ENCODE measurements at regions not wholly inside any gene's neighbourhood (a gene's known extent, or its start where the extent isn't known, plus 50 kb on each side); places are given as distances from the start of the nearest gene placed in this dataset.

GRCh38 chr2:181138816-181139215 lies 158.4 kb downstream of the UBE2E3 start:
- H3K4me1 ChIP-seq (ENCODE audit: insufficient read depth), result no peaks in the 10 kb centered on the region
- no peak for DNase-seq (ENCODE audit: extremely low spot score)
- no peak overlapping the region for H3K27ac ChIP-seq (ENCODE audit: low read depth)
- H3K4me3 ChIP-seq (ENCODE audit: low read depth, low read length), result no peak overlapping the region
- WGBS, result 71% methylated on average over 3 of the region's 3 CpGs
- H3K36me3 ChIP-seq (ENCODE audit: insufficient read depth), result no peaks in the 10 kb centered on the region

GRCh38 chr2:181139831-181140230 lies 159.4 kb downstream of the UBE2E3 start:
- no peak for DNase-seq (ENCODE audit: extremely low spot score)
- no peak overlapping the region for H3K4me3 ChIP-seq (ENCODE audit: low read depth, low read length)
- 63% methylated on average over 2 of the region's 2 CpGs for WGBS
- no peak overlapping the region for H3K27ac ChIP-seq (ENCODE audit: low read depth)
- no peaks in the 10 kb centered on the region for H3K36me3 ChIP-seq (ENCODE audit: insufficient read depth)
- no peaks in the 10 kb centered on the region for H3K4me1 ChIP-seq (ENCODE audit: insufficient read depth)

- no peak for DNase-seq (ENCODE audit: extremely low spot score)
- Histone ChIP-seq H3K4me1 (ENCODE audit: insufficient read depth) (no peaks in the 10 kb centered on the region), H3K27ac (ENCODE audit: low read depth) (no peak overlapping the region), H3K4me3 (ENCODE audit: low read depth, low read length) (no peak overlapping the region), H3K36me3 (ENCODE audit: insufficient read depth) (no peaks in the 10 kb centered on the region)
- 59% methylated on average over 1 of the region's 1 CpG for WGBS
Measured at GRCh38 chr2:181140414-181140813, 160.0 kb downstream of the UBE2E3 start.

DNA sequence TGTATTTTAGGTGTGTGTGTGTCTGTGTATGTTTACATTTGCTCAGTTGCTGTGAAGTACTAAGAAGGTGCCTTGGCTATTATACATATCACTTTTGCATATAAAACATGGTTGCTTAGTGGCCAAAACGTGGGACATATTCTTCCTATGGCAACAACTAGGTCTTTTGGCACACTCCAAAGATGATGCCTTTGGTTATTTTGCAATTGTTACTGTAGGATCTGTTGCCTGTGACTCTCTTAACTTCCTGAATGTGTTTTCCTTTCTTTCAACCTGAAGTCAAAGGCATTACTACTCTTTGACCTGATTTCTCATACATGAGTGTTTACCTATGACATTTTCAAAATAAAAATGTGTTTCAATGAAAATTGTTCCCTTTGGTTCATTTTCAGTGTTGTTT lies 160.5 kb downstream of the UBE2E3 start:
- Histone ChIP-seq H3K27ac (ENCODE audit: low read depth) (no peak overlapping the region), H3K4me3 (ENCODE audit: low read depth, low read length) (no peak overlapping the region), H3K4me1 (ENCODE audit: insufficient read depth) (no peaks in the 10 kb centered on the region), H3K36me3 (ENCODE audit: insufficient read depth) (no peaks in the 10 kb centered on the region)
- DNase-seq (ENCODE audit: extremely low spot score), result no peak
- WGBS, result 70% methylated on average over 1 of the region's 1 CpG

- DNase-seq (ENCODE audit: extremely low spot score), result no peak
- H3K36me3 ChIP-seq (ENCODE audit: insufficient read depth), result no peaks in the 10 kb centered on the region
- WGBS, result 91% methylated on average over 2 of the region's 2 CpGs
- H3K4me3 ChIP-seq (ENCODE audit: low read depth, low read length), result no peak overlapping the region
- H3K4me1 ChIP-seq (ENCODE audit: insufficient read depth), result no peaks in the 10 kb centered on the region
- H3K27ac ChIP-seq (ENCODE audit: low read depth), result no peak overlapping the region
Measured at GRCh38 chr2:181141676-181142075, 161.3 kb downstream of the UBE2E3 start.

- Histone ChIP-seq H3K36me3 (ENCODE audit: insufficient read depth) (no peaks in the 10 kb centered on the region), H3K4me3 (ENCODE audit: low read depth, low read length) (no peak overlapping the region), H3K27ac (ENCODE audit: low read depth) (no peak overlapping the region), H3K4me1 (ENCODE audit: insufficient read depth) (no peaks in the 10 kb centered on the region)
- 82% methylated on average over 4 of the region's 4 CpGs for WGBS
- DNase-seq (ENCODE audit: extremely low spot score), result no peak
Measured at GRCh38 chr2:181142514-181142913, 162.1 kb downstream of the UBE2E3 start.

DNA sequence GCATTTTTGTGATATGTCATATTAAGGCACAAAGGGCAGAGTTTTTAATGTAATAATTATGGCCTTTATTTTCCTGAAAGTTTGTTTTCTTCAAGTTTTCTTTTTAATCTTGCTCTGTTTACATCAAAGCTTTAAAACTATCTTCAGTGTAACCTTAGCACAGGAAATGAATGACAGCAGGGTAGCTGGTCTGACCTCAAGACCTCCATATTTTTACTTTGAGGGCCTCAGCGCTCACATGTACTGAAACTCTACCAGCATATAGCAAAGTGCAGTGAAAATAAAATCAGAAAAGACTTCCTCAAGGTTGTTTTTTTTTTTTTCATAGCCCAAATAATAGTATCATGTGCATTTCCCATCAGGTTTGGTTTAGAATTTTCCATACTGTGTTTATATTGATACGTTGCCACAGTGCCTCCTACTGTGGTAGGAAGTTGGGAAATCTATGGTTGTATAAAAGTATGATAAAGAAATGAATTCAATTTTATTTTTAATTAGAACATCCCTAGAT lies 163.4 kb downstream of the UBE2E3 start:
- H3K27ac ChIP-seq (ENCODE audit: low read depth), result no peak overlapping the region
- 87% methylated on average over 2 of the region's 2 CpGs for WGBS
- H3K4me1 ChIP-seq (ENCODE audit: insufficient read depth), result no peaks in the 10 kb centered on the region
- no peak for DNase-seq (ENCODE audit: extremely low spot score)
- H3K4me3 ChIP-seq (ENCODE audit: low read depth, low read length), result no peak overlapping the region
- H3K36me3 ChIP-seq (ENCODE audit: insufficient read depth), result no peaks in the 10 kb centered on the region

GRCh38 chr2:181145645-181146044 lies 165.2 kb downstream of the UBE2E3 start:
- Histone ChIP-seq H3K4me1 (ENCODE audit: insufficient read depth) (no peaks in the 10 kb centered on the region), H3K27ac (ENCODE audit: low read depth) (no peak overlapping the region), H3K4me3 (ENCODE audit: low read depth, low read length) (no peak overlapping the region), H3K36me3 (ENCODE audit: insufficient read depth) (no peaks in the 10 kb centered on the region)
- 97% methylated on average over 22 of the region's 22 CpGs for WGBS
- DNase-seq (ENCODE audit: extremely low spot score), result no peak

GRCh38 chr2:181146171-181146570 lies 165.8 kb downstream of the UBE2E3 start:
- 96% methylated on average over 2 of the region's 2 CpGs for WGBS
- Histone ChIP-seq H3K4me1 (ENCODE audit: insufficient read depth) (no peaks in the 10 kb centered on the region), H3K36me3 (ENCODE audit: insufficient read depth) (no peaks in the 10 kb centered on the region), H3K4me3 (ENCODE audit: low read depth, low read length) (no peak overlapping the region), H3K27ac (ENCODE audit: low read depth) (no peak overlapping the region)
- no peak for DNase-seq (ENCODE audit: extremely low spot score)

- H3K27ac ChIP-seq (ENCODE audit: low read depth), result no peak overlapping the region
- no peak for DNase-seq (ENCODE audit: extremely low spot score)
- no peaks in the 10 kb centered on the region for H3K4me1 ChIP-seq (ENCODE audit: insufficient read depth)
- WGBS, result 75% methylated on average over 2 of the region's 2 CpGs
- no peaks in the 10 kb centered on the region for H3K36me3 ChIP-seq (ENCODE audit: insufficient read depth)
- H3K4me3 ChIP-seq (ENCODE audit: low read depth, low read length), result no peak overlapping the region
Measured at GRCh38 chr2:181149056-181149455, 168.7 kb downstream of the UBE2E3 start.

DNA sequence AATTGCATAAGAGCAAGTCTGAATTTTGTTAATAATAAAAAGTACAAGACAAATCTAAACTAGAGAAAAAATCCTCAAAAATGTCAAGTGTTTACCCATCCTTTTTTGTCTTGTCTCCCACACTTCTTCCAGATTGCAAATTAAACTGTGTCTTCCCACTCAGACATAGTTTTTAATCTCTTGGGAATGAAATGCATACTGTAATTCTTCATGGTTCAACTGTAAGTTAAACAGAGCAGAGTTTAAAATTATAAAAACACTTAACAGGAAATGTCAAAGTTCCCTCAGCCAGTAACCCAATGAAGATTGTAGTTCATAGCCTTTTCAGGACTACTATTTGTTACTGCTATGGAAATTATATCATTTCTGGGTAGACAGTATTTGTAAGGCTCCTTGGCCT lies 171.8 kb downstream of the UBE2E3 start:
- H3K36me3 ChIP-seq (ENCODE audit: insufficient read depth), result no peaks in the 10 kb centered on the region
- no peak overlapping the region for H3K4me3 ChIP-seq (ENCODE audit: low read depth, low read length)
- DNase-seq (ENCODE audit: extremely low spot score), result no peak
- H3K4me1 ChIP-seq (ENCODE audit: insufficient read depth), result no peaks in the 10 kb centered on the region
- no peak overlapping the region for H3K27ac ChIP-seq (ENCODE audit: low read depth)

DNA sequence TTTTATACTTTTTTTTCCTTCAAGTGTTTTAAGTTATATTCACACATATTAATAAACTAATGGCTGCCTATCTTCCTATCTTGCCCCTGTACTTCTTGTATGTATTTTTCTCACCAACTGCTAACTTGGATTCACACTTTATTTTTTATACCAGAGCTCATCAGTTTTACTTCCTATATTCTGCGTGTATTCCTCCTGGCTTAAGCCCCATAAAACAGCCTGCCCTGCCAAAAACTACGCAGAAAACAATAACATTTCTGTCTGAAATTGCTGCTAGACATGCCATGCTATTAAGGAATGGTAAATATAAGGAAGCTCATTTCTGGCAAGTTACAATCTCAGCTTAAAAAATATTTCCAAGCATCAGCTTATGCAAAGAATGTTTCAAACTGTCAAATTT lies 172.3 kb downstream of the UBE2E3 start:
- WGBS, result 18% methylated on average over 2 of the region's 2 CpGs
- DNase-seq (ENCODE audit: extremely low spot score), result no peak
- Histone ChIP-seq H3K4me3 (ENCODE audit: low read depth, low read length) (no peak overlapping the region), H3K36me3 (ENCODE audit: insufficient read depth) (no peaks in the 10 kb centered on the region), H3K27ac (ENCODE audit: low read depth) (no peak overlapping the region), H3K4me1 (ENCODE audit: insufficient read depth) (no peaks in the 10 kb centered on the region)

- DNase-seq (ENCODE audit: extremely low spot score), result no peak
- no peaks in the 10 kb centered on the region for H3K4me1 ChIP-seq (ENCODE audit: insufficient read depth)
- no peak overlapping the region for H3K27ac ChIP-seq (ENCODE audit: low read depth)
- WGBS, result 60% methylated on average over 1 of the region's 1 CpG
- H3K36me3 ChIP-seq (ENCODE audit: insufficient read depth), result no peaks in the 10 kb centered on the region
- H3K4me3 ChIP-seq (ENCODE audit: low read depth, low read length), result no peak overlapping the region
Measured at GRCh38 chr2:181153886-181154285, 173.5 kb downstream of the UBE2E3 start.

GRCh38 chr2:181157326-181157725 lies 176.9 kb downstream of the UBE2E3 start:
- no peak for DNase-seq (ENCODE audit: extremely low spot score)
- 79% methylated on average over 4 of the region's 4 CpGs for WGBS

GRCh38 chr2:181158427-181158826 lies 178.0 kb downstream of the UBE2E3 start:
- no peak for DNase-seq (ENCODE audit: extremely low spot score)
- 65% methylated on average over 1 of the region's 1 CpG for WGBS
- no peaks in the 10 kb centered on the region for H3K4me1 ChIP-seq (ENCODE audit: insufficient read depth)
- no peak overlapping the region for H3K4me3 ChIP-seq (ENCODE audit: low read depth, low read length)
- no peaks in the 10 kb centered on the region for H3K36me3 ChIP-seq (ENCODE audit: insufficient read depth)
- no peak overlapping the region for H3K27ac ChIP-seq (ENCODE audit: low read depth)

More at GRCh38 chr2:181157326-181157725, 176.9 kb downstream of the UBE2E3 start:
- no peak overlapping the region for H3K4me3 ChIP-seq (ENCODE audit: low read depth, low read length)
- no peaks in the 10 kb centered on the region for H3K36me3 ChIP-seq (ENCODE audit: insufficient read depth)
- no peaks in the 10 kb centered on the region for H3K4me1 ChIP-seq (ENCODE audit: insufficient read depth)
- no peak overlapping the region for H3K27ac ChIP-seq (ENCODE audit: low read depth)
